Erythroblast (primary cell): ENCODE measurements at regions not wholly inside any gene's neighbourhood (a gene's known extent, or its start where the extent isn't known, plus 50 kb on each side); places are given as distances from the start of the nearest gene placed in this dataset.

ENCODE experiments used
- GATA1 ChIP-seq: IDR thresholded peaks from 2 replicates; pipeline ENCODE4 v1.6.1; 2011; ENCODE audit warnings: low read depth, mild to moderate bottlenecking, control low read depth, low read length, moderate library complexity
- POLR2A ChIP-seq: IDR thresholded peaks from 2 replicates; pipeline ENCODE4 v1.6.1; 2011; ENCODE audit warnings: mild to moderate bottlenecking, low read length

DNA sequence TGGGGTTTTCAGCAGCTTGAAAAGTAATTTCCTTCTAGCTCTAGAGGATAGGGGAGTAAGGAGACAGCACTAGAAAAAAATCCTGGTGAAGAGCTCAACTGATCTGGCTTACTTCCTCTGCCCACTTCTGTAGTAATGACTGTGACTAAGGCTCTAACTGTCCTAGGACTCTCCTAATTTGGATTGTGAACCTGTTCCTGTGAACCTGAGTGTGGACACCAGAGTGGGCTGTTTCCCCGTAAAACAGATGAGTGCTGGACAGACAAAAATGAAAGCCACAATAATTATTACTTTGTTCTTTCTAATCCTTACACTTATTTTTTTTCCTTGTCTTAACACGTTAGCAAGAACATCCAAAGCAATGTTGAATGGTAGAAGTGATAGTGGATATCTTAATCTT lies 154.1 kb downstream of the AASDHPPT start:
- TF ChIP-seq POLR2A, result no peak
- TF ChIP-seq GATA1, result no peak
